Activated T-helper 9 cell treated with anti-CD3 and anti-CD28 coated beads, Interleukin-2, amount 50 U/mL, for 16 hours (primary cell): ENCODE measurements at regions not wholly inside any gene's neighbourhood (a gene's known extent, or its start where the extent isn't known, plus 50 kb on each side); places are given as distances from the start of the nearest gene placed in this dataset.

Source experiments
- DNase-seq: peaks from one replicate; pipeline ENCODE4 v3.0.0-alpha.2; 2020; ENCODE audit warnings: low read depth

- no peak for DNase-seq
These were observed 231.3 kb downstream of the ANAPC1 start for GRCh38 chr2:111652681-111653080.

DNA sequence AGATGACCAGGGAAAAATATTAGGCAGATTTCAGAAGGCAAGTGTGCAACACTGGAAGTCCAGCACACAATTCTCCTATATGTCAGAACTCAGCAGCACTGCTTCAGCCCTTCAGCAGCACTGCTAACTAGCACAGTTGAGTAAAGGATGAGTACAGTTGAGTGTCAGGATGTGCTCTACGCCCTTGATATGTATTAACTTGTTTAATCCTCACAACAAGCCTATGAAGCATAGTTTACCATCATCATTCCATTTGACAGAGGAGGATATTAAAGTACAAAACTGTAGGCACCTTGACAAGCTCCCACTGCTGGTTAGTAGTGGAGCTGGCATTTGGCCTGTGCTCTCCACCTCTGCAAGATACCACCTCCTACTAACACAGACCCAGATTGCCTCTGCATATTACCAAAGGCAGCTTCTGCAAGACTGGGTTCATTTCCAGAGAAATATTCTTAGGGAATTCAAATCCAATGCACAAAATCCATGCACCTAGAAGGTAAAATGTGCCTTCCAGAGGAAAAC is 230.8 kb downstream of the ANAPC1 start:
- DNase-seq, result no peak

DNA sequence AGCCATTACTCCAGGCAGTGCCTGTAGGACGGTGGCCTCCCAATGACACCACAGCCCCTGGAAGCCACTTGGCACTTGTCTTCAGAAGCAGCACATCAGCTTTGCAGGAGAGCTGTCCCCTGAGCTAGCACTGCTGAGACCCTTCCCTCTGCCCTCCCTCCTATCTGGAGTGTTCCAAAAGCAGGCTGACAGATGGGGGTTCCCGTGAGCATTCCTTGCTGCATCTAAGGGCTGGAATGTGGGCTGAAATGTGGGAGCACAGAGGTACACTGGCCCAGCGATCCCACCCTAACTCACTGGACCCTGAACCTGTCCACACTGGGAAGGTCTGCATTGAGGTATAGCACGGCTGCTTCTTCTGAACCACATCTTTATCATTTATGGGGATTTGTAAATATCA is 230.1 kb downstream of the ANAPC1 start:
- no peak for DNase-seq

DNA sequence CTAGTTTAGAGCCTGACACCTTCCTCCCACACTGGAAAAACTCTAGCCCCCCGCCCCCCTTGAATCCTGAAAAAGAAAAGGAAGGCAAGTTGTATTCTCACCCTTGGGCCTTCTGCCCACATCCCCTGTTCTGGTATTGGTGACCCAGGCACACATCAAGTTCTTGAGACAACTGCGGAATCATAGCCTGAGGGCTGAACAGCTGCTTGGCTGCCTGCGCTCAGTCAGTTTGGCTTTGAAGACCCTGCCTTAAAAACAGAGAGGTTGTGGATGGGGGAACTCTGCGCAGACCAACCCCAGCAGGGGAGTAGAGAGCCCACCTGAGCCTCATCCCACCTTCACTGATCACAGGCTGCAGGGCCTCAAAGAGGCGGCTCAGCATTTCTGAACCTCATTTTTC is 229.2 kb downstream of the ANAPC1 start:
- no peak for DNase-seq

GRCh38 chr2:111656436-111656835 is 227.6 kb downstream of the ANAPC1 start:
- no peak for DNase-seq

GRCh38 chr2:111656894-111657293 is 227.1 kb downstream of the ANAPC1 start:
- no peak for DNase-seq

DNA sequence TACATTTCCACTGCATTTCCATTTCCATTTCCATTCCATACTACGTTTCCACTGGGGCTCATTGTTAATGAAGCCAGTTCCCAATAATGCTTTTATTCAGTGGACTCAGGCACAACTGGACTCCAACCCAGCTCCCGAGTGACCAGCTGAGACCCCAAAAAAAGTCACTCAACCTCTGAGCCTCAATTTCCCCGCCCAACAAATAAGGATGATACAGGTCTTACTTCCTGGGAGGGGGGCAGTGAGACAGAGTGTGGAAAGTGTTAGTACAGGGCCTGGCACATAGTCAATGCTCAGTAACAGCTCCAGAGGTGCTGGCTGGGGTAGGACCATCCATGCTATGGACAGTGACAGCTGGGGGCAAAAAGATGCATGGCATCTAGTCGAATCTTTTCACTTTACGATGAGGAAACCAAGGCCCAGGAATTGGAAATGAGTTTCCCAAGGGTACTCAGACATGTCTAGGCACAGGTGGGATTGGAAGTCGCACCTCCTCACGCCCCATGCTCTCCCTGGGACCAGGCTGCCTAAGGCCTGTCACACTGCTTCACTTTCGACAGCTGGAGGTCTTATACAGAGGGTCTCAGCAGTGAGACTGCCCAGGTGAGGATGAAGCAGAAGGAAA is 226.5 kb downstream of the ANAPC1 start:
- no peak for DNase-seq

- no peak for DNase-seq
These were observed 224.3 kb downstream of the ANAPC1 start for GRCh38 chr2:111659361-111660333.

DNA sequence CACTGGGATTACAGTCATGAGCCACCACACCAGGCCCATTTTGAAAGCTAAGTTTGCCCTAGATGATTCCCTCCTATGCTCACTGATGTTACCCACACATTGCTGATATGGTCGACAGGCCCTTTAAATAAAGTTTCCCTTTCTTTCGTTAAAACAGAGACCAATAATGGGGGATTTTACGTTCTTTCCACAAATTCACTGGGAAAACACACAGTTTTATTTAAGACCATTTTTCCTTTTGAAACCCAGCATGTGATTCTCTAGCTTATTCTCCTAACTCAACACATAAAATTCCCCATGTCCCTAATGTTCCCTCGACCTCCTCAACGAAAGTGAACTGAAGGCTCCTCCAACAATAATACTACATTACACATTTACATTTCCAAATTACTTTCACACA is 223.2 kb downstream of the ANAPC1 start:
- DNase-seq, result no peak

DNA sequence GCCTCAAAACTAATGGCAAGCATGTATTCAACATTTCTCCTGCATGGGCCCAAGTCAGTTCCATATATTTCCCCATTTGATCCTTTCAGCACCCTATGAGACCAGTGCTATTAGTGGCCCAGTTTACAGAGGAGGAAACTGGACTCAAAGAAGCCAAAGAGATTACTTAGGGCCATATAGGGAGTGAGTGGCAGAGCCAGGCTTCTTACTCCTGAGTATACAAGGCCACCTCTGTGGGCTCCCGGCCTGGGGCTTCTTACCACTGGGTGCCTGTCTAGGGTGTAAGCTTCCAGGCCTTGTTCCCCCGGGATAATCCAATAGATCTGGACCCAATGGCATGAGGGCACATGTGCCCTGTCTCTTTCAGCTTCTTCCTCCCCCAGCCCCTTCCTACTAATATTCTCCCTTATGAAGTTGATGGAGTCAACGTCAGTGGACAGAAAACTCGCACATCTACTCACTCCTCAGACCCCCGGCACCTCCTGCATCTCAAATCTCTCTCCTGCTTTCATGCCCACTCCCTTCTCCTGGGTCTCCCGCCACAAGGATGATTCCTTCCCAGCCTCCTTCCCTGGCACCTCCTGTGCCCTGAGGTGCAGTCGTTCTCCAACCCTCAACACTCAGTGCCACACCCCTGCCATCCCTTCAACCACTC is 222.6 kb downstream of the ANAPC1 start:
- DNase-seq, result no peak

- no peak for DNase-seq
These were observed 221.8 kb downstream of the ANAPC1 start for GRCh38 chr2:111662039-111662770.

- DNase-seq, result no peak
These were observed 221.1 kb downstream of the ANAPC1 start for GRCh38 chr2:111662771-111663470.

DNA sequence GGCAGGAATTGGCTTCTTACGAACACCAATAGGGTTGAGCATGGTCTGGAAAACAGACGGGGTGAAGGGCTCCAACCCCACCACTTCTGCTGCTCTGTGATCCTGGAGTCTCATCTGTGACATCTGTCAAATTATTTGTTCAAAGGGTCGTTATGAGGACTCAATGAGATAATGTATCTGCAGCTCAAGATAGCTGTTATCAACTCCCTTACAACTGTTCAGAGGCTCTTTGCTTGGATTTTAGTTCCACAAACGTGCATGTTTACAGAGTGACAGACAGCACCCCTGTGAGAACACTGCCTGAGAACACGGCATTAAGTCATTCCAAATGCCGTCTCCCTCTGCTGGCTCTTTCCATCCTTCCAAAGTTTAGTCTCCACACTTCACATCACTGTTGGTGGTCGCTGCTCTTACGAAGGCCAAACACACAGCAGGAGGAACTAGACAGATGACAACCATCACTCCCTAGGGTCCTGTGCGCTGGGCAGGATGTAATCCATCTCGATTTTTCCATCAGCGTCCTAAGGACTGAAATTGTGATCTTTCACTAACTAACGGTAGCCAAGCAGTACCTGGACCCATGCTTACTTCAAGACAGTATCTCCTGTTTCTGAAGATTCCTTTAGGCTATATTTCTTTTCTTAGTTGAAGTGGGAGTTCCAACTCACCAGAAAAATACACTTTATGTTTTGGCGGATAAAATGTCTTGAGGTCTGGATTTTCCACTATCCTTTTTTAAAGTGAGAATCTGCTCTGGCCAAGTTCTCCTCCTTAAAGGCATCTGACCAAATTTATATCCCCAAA is 220.3 kb downstream of the ANAPC1 start:
- no peak for DNase-seq

DNA sequence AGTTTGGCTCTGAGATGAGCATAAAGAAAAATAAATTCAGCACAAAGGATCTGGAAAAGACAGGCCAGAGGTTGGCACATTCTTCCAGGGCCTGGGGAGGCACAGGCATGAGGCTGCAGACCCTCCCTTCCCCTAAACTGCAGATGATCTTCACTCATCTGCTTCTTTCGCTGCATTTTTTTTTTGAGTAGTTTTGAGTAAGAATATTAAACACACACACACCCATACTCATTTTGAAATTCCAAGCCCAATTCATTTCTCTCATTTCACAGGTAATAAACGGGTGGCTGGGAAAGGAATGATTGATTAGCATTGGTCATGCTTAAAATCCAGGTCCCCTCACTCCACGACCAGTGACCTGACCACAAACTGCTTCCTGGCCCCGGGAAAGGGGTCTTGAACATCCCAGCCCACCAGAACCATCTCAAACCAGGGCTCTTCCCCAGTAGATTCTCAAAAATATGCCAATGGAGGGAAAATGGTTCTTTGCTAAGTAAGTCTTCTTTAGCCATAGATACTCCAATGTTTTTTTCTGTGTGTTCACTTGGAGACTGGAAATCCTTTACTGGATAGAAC is 219.6 kb downstream of the ANAPC1 start:
- no peak for DNase-seq

DNA sequence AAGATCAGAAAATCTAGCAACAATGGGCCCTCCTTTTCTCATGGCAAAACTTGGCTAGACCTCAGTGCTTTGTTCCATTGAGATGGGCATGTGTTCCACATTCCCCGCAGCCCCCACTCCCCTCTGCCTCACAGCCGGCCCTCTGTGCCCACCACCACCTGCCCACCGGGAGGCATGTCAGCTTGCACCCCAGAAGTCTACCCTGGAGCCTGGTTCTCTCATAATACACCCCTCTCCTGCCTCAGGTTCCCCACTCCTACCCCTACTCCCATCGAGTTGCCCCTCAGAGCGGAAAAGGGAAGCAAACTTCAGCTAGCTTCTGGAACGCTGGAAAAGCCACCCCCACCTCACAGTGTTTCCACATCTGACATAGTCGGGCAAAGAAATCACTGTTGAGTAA is 219.0 kb downstream of the ANAPC1 start:
- DNase-seq, result no peak

DNA sequence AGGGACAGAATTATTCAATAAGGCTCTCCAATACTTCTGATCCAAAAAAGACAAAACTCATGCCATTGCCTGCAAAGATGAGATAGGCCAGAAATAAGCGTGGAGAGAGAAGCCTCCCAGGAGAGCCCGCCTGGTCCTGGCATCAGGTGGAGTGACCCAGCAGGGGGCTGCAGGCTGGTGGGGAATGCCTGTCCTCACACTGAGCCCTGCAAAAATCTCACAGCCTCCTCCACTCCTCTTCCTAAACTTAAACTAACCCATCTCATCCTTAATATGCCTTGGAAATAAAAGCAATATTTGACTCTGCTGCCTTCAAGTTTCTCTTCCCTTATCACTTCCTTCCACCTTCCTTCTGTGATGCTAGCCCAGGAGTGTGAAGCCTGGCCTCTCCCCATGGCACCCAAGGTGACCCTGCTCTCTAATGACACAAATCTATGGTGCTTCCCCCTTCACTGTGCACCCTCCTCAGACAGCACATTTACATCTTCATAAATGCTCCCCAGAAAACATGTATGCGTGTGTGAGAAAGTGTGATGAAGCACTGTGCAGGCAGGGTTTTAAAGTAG is 218.4 kb downstream of the ANAPC1 start:
- no peak for DNase-seq

- no peak for DNase-seq
These were observed 217.8 kb downstream of the ANAPC1 start for GRCh38 chr2:111666160-111666559.

GRCh38 chr2:111667001-111667400 is 217.0 kb downstream of the ANAPC1 start:
- DNase-seq, result no peak

GRCh38 chr2:111667542-111668273 is 216.3 kb downstream of the ANAPC1 start:
- DNase-seq, result no peak
